Peyer's patch (tissue), 4 donors: ENCODE measurements at regions not wholly inside any gene's neighbourhood (a gene's known extent, or its start where the extent isn't known, plus 50 kb on each side); places are given as distances from the start of the nearest gene placed in this dataset.

Experiments
- POLR2A ChIP-seq, 2 donors: fragments of 450-650 bp; IDR thresholded peaks; one replicate each; pipeline ENCODE4 v1.5.1; 2017; ENCODE audit warnings: antibody characterized with exemption in 2 of 2, mild to moderate bottlenecking in 2 of 2, moderate library complexity in 2 of 2
- TF ChIP-seq, protein P1 (sequence below), 6 experiments: fragments of 450-650 bp in 4 of 6; fragments of 200-600 bp in 2 of 6; sonication (generic) in 1 of 6; IDR thresholded peaks; one replicate each; pipeline ENCODE4 v1.5.1; 2017 to 2019; ENCODE audit warnings: antibody characterized with exemption in 6 of 6, mild to moderate bottlenecking in 3 of 6, moderate library complexity in 1 of 6

- TF ChIP-seq, protein P1, sequence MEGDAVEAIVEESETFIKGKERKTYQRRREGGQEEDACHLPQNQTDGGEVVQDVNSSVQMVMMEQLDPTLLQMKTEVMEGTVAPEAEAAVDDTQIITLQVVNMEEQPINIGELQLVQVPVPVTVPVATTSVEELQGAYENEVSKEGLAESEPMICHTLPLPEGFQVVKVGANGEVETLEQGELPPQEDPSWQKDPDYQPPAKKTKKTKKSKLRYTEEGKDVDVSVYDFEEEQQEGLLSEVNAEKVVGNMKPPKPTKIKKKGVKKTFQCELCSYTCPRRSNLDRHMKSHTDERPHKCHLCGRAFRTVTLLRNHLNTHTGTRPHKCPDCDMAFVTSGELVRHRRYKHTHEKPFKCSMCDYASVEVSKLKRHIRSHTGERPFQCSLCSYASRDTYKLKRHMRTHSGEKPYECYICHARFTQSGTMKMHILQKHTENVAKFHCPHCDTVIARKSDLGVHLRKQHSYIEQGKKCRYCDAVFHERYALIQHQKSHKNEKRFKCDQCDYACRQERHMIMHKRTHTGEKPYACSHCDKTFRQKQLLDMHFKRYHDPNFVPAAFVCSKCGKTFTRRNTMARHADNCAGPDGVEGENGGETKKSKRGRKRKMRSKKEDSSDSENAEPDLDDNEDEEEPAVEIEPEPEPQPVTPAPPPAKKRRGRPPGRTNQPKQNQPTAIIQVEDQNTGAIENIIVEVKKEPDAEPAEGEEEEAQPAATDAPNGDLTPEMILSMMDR (IDR thresholded peaks at IDR 0.05): no peak
- no peak for TF ChIP-seq POLR2A (IDR thresholded peaks at IDR 0.05)
These were observed 621.2 kb downstream of the DCDC2C start for GRCh38 chr2:4324531-4324930.
